B cell (primary cell): ENCODE measurements at regions not wholly inside any gene's neighbourhood (a gene's known extent, or its start where the extent isn't known, plus 50 kb on each side); places are given as distances from the start of the nearest gene placed in this dataset.
"Not testable (repeated sequence)": the region's sequence is repeated elsewhere in the genome, so short reads cannot be mapped to it uniquely, and the experiment has no call there.

ENCODE experiments used
- ATAC-seq: fragments of 200-7000 bp; cut with Tn5 transposase; one replicate; pipeline ENCODE4 v1.10.0; 2021; ENCODE audit warnings: low read depth, mild to moderate bottlenecking, moderate number of reproducible peaks, moderate library complexity
- CTCF ChIA-PET: fragments of 350-600 bp; sonication (Branson Sonifier 250); formaldehyde crosslinking; loops from one replicate; lab custom pipeline; 2021; ENCODE audit warnings: antibody characterized with exemption, inconsistent platforms; lab: Charles Lee
- POLR2A ChIA-PET: fragments of 350-600 bp; sonication (Branson Sonifier 250); formaldehyde crosslinking; loops from one replicate; lab custom pipeline; 2021; ENCODE audit warnings: antibody characterized with exemption; lab: Charles Lee
- DNase-seq: peaks from one replicate; pipeline ENCODE4 v3.0.0; 2013
- H2AFZ ChIP-seq: 2 replicates; pipeline ENCODE4 v1.6.1; 2012; ENCODE audit warnings: mild to moderate bottlenecking, low read depth, low read length; ENCODE audit not compliant: insufficient read depth, poor library complexity, severe bottlenecking
- H3K27ac ChIP-seq, 2 donors: 1 replicate in 1 of 2; 2 replicates in 1 of 2; pipeline ENCODE4 v1.5.1; 2012 to 2013; ENCODE audit warnings: low read length in 2 of 2, mild to moderate bottlenecking in 2 of 2, moderate library complexity in 1 of 2
- H3K27me3 ChIP-seq, 4 experiments: fragments of 200-600 bp in 1 of 4; sonication (generic) in 1 of 4; replicated peaks in 1 of 4; 1 replicate in 2 of 4; 2 replicates in 2 of 4; pipeline versions ENCODE4 v1.6.1 to v1.7.0; 2013 to 2016; ENCODE audit warnings: low read length in 3 of 4, mild to moderate bottlenecking in 2 of 4, mixed read lengths in 1 of 4, moderate library complexity in 1 of 4; ENCODE audit not compliant: insufficient read depth in 4 of 4, control insufficient read depth in 3 of 4; ENCODE audit errors: control extremely low read depth in 1 of 4
- H3K36me3 ChIP-seq, 2 experiments: replicated peaks in 1 of 2; 1 replicate in 1 of 2; 2 replicates in 1 of 2; pipeline versions ENCODE4 v1.6.1 to v1.7.1; 2013; ENCODE audit warnings: low read length in 1 of 2; ENCODE audit not compliant: insufficient read depth in 2 of 2, control insufficient read depth in 1 of 2; ENCODE audit errors: control extremely low read depth in 1 of 2, extremely low read depth in 1 of 2
- H3K4me1 ChIP-seq, 2 donors: fragments of 200-600 bp in 1 of 2; sonication (generic) in 1 of 2; 1 replicate in 1 of 2; 2 replicates in 1 of 2; pipeline versions ENCODE4 v1.5.1 to v1.6.1; 2013 to 2017; ENCODE audit warnings: low read length in 2 of 2; ENCODE audit not compliant: control insufficient read depth in 2 of 2, insufficient read depth in 2 of 2
- H3K4me2 ChIP-seq: replicated peaks from 2 replicates; pipeline ENCODE3; 2012; ENCODE audit warnings: mild to moderate bottlenecking, low read depth, low read length; ENCODE audit not compliant: poor library complexity, severe bottlenecking
- H3K4me3 ChIP-seq, 5 experiments: fragments of 200-600 bp in 1 of 5; sonication (generic) in 1 of 5; 1 replicate in 3 of 5; 2 replicates in 2 of 5; pipeline versions ENCODE4 v1.5.1 to v1.7.0; 2011 to 2016; ENCODE audit warnings: low read length in 4 of 5, mild to moderate bottlenecking in 4 of 5, low read depth in 2 of 5, control low read depth in 1 of 5, moderate library complexity in 1 of 5; ENCODE audit not compliant: insufficient read depth in 1 of 5; ENCODE audit errors: control extremely low read depth in 1 of 5, extremely low read depth in 1 of 5
- H3K79me2 ChIP-seq: fragments of 200-600 bp; sonication (generic); one replicate; pipeline ENCODE4 v1.6.0; 2016; ENCODE audit warnings: low read length; ENCODE audit not compliant: control insufficient read depth, insufficient read depth
- H3K9ac ChIP-seq: fragments of 200-600 bp; sonication (generic); 2 replicates; pipeline ENCODE4 v1.6.1; 2017; ENCODE audit warnings: mild to moderate bottlenecking, low read length, moderate library complexity
- H3K9me3 ChIP-seq, 3 donors: one replicate each; pipeline versions ENCODE4 v1.6.1 to v1.7.1; 2013; ENCODE audit warnings: low read length in 2 of 3; ENCODE audit not compliant: control insufficient read depth in 2 of 3, insufficient read depth in 1 of 3; ENCODE audit errors: control extremely low read depth in 1 of 3
- H4K20me1 ChIP-seq: 2 replicates; pipeline ENCODE4 v1.6.0; 2012; ENCODE audit warnings: mild to moderate bottlenecking, low read length; ENCODE audit not compliant: insufficient read depth, control insufficient read depth, poor library complexity, severe bottlenecking
- H3K27ac Mint-ChIP-seq: one replicate; pipeline ENCODE4 v1.8.0; 2021; ENCODE audit warnings: mixed read lengths
- H3K27me3 Mint-ChIP-seq: one replicate; pipeline ENCODE4 v1.8.0; 2021; ENCODE audit warnings: mixed read lengths
- H3K4me1 Mint-ChIP-seq: one replicate; pipeline ENCODE4 v1.8.0; 2021; ENCODE audit warnings: mixed read lengths
- H3K4me3 Mint-ChIP-seq: one replicate; pipeline ENCODE4 v1.8.0; 2021; ENCODE audit warnings: mixed read lengths
- H3K9me3 Mint-ChIP-seq: one replicate; pipeline ENCODE4 v1.8.0; 2022; ENCODE audit warnings: mixed read lengths; ENCODE audit not compliant: insufficient read depth
- EZH2 ChIP-seq: IDR thresholded peaks from 2 replicates; pipeline ENCODE4 v1.6.1; 2012; ENCODE audit warnings: borderline replicate concordance, low read depth, mild to moderate bottlenecking, moderate library complexity, low read length; ENCODE audit not compliant: insufficient read depth, poor library complexity, severe bottlenecking
- WGBS: methylation state at CpG from one replicate; pipeline ENCODE4 v1.1.5; 2013; ENCODE audit warnings: missing lambda C conversion rate; ENCODE audit not compliant: insufficient coverage; 5-methylcytosine and 5-hydroxymethylcytosine counted together
- intact Hi-C: fragments of 100-400 bp; cut with micrococcal nuclease; formaldehyde crosslinking; loops from one replicate; pipeline ENCODE4 v1.10.0; 2022
- TF ChIP-seq, protein P1 (sequence below): fragments of 200-600 bp; IDR thresholded peaks from one replicate; pipeline ENCODE4 v1.8.0; 2022; ENCODE audit warnings: antibody characterized with exemption, mild to moderate bottlenecking

DNA sequence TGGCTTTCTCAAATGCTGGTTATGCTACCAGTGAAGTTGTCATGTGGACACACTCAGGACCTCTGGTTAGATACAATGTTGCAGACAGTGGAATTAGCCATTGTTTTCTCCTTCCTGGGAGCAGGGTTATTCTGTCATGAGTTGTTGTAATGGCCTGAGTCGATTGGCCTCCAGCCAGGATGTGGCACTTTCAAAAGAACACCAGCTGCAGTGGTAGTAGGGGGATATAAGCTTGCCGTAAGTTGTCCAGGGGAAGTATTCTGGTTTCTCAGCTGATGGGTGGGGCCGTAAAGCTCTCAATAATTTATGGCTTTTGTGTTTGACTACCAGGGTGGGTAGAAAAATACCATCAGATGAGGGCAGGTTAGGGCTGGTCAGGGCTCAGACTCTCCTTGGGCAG, 697.5 kb upstream of the GNPDA2 start:
- H3K4me2 ChIP-seq: no peak overlapping the region
- no peaks in the 10 kb centered on the region for H3K79me2 ChIP-seq
- no peaks in the 10 kb centered on the region for H3K36me3 ChIP-seq
- DNase-seq (no peak), ATAC-seq (no peak)
- Mint-ChIP-seq H3K4me3 (no peak overlapping the region), H3K9me3 (peaks cover 7% of the 10 kb centered on the region), H3K4me1 (no peaks in the 10 kb centered on the region), H3K27me3 (no peaks in the 10 kb centered on the region), H3K27ac (no peak overlapping the region)
- no peak overlapping the region for H3K4me3 ChIP-seq
- no peaks in the 10 kb centered on the region for H4K20me1 ChIP-seq
- no peak overlapping the region for H2AFZ ChIP-seq
- H3K27me3 ChIP-seq: no peaks in the 10 kb centered on the region
- H3K27ac ChIP-seq: no peak overlapping the region
- intact Hi-C loops: no loop called here
- ChIA-PET POLR2A (no interaction called here), CTCF (no interaction called here)
- peaks cover 0 to 5% (median 2%) of the 10 kb centered on the region in 3 donors for H3K9me3 ChIP-seq
- H3K4me1 ChIP-seq: no peaks in the 10 kb centered on the region
- whole genome bisulfite sequencing: 76% methylated on average over 3 of the region's 3 CpGs
- no peak overlapping the region for H3K9ac ChIP-seq
- TF ChIP-seq, protein P1, sequence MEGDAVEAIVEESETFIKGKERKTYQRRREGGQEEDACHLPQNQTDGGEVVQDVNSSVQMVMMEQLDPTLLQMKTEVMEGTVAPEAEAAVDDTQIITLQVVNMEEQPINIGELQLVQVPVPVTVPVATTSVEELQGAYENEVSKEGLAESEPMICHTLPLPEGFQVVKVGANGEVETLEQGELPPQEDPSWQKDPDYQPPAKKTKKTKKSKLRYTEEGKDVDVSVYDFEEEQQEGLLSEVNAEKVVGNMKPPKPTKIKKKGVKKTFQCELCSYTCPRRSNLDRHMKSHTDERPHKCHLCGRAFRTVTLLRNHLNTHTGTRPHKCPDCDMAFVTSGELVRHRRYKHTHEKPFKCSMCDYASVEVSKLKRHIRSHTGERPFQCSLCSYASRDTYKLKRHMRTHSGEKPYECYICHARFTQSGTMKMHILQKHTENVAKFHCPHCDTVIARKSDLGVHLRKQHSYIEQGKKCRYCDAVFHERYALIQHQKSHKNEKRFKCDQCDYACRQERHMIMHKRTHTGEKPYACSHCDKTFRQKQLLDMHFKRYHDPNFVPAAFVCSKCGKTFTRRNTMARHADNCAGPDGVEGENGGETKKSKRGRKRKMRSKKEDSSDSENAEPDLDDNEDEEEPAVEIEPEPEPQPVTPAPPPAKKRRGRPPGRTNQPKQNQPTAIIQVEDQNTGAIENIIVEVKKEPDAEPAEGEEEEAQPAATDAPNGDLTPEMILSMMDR: no peak
- TF ChIP-seq EZH2: no peak

DNA sequence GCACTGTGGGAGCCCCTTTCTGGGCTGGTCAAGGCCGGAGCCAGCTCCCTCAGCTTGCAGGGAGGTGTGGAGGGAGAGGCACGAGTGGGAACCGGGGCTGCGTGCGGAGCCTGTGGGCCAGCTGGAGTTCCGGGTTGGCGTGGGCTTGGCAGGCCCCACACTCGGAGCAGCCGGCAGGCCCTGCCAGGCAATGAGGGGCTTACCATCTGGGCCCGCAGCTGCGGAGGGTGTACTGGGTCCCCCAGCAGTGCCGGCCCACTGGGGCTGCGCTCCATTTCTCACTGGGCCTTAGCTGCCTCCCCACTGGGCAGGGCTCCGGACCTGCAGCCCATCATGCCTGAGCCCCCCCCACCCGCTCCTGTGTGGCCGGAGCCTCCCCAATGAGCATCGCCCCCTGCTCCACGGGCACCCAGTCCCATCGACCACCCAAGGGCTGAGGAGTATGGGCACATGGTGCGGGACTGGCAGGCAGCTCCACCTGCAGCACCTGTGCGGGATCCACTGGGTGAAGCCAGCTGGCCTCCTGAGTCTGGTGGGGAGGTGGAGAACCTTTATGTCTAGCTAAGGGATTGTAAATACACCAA, 693.8 kb upstream of the GNPDA2 start:
- H3K4me1 Mint-ChIP-seq, H3K27ac Mint-ChIP-seq, POLR2A ChIA-PET, H3K4me3 ChIP-seq, H4K20me1 ChIP-seq, H3K9me3 Mint-ChIP-seq, H3K27me3 ChIP-seq, H3K4me1 ChIP-seq, H2AFZ ChIP-seq, H3K79me2 ChIP-seq, H3K36me3 ChIP-seq, H3K4me3 Mint-ChIP-seq, H3K4me2 ChIP-seq, DNase-seq, H3K9me3 ChIP-seq, CTCF ChIA-PET, ATAC-seq, H3K27me3 Mint-ChIP-seq, intact Hi-C loops, H3K27ac ChIP-seq, H3K9ac ChIP-seq: not testable (repeated sequence)
- WGBS: 97% methylated on average over 20 of the region's 21 CpGs
